K562 (cell line): ENCODE measurements at regions not wholly inside any gene's neighbourhood (a gene's known extent, or its start where the extent isn't known, plus 50 kb on each side); places are given as distances from the start of the nearest gene placed in this dataset.

Experiments used
- HCFC1 ChIP-seq: IDR thresholded peaks from 2 replicates; pipeline ENCODE4 v1.6.1; 2012; ENCODE audit warnings: low read depth, low read length, improper control_type of control experiment
- NR3C1 ChIP-seq: sonication (generic); formaldehyde crosslinking; IDR thresholded peaks from 2 replicates; pipeline ENCODE4 v1.8.1; 2022; ENCODE audit warnings: missing genetic modification reagents
- TBL1XR1 ChIP-seq, 2 experiments: IDR thresholded peaks; 2 replicates each; pipeline ENCODE4 v1.6.1; 2012; ENCODE audit warnings: improper control_type of control experiment in 2 of 2, low read length in 2 of 2, mild to moderate bottlenecking in 1 of 2
- TF ChIP-seq, protein P1 (sequence below), 3 experiments: IDR thresholded peaks in 2 of 3; conservative IDR thresholded peaks in 1 of 3; 2 replicates each; pipeline ENCODE4 v1.5.1; 2011 to 2012; ENCODE audit warnings: low read length in 3 of 3, mild to moderate bottlenecking in 3 of 3, control low read depth in 2 of 3, improper control_type of control experiment in 1 of 3, inconsistent platforms in 1 of 3, low read depth in 1 of 3, mixed read lengths in 1 of 3, moderate library complexity in 1 of 3; ENCODE audit not compliant: insufficient read depth in 2 of 3
- TF ChIP-seq, protein P2 (sequence below): sonication (generic); formaldehyde crosslinking; IDR thresholded peaks from 2 replicates; pipeline ENCODE4 v1.8.0; 2022; ENCODE audit warnings: missing genetic modification reagents, mild to moderate bottlenecking, borderline replicate concordance

DNA sequence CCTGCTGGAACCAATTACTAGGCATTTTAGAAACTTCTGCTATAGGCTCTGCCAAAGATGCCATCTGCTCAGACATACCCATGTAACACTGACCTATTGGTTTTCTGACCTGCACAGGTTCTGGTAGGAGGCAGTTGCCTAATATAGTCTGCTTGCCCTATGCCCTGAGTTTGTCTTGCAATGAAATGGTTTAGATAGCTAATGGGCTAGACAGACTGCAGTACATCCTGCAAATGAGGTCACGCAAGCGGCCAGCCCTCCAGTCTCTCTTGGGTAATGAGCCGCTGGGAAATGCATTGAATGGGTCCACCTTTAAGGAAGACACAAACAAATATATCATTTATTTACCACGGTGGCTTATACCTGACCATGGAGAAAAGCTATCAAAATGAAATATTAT is 90.6 kb upstream of the B3GAT2 start:
- no peak for TF ChIP-seq NR3C1 (CRISPR knock-in tag)
- TF ChIP-seq, protein P1, sequence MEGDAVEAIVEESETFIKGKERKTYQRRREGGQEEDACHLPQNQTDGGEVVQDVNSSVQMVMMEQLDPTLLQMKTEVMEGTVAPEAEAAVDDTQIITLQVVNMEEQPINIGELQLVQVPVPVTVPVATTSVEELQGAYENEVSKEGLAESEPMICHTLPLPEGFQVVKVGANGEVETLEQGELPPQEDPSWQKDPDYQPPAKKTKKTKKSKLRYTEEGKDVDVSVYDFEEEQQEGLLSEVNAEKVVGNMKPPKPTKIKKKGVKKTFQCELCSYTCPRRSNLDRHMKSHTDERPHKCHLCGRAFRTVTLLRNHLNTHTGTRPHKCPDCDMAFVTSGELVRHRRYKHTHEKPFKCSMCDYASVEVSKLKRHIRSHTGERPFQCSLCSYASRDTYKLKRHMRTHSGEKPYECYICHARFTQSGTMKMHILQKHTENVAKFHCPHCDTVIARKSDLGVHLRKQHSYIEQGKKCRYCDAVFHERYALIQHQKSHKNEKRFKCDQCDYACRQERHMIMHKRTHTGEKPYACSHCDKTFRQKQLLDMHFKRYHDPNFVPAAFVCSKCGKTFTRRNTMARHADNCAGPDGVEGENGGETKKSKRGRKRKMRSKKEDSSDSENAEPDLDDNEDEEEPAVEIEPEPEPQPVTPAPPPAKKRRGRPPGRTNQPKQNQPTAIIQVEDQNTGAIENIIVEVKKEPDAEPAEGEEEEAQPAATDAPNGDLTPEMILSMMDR (IDR thresholded peaks at IDR 0.05 in 2 of 3, conservative IDR thresholded peaks at IDR 0.05 in 1 of 3; ENCODE audit: insufficient read depth in 2 of 3, low read depth in 1 of 3, low read length in 3 of 3), result no peak
- TF ChIP-seq TBL1XR1 (IDR thresholded peaks at IDR 0.05; ENCODE audit: low read length in 2 of 2), result no peak
- no peak for TF ChIP-seq HCFC1
- TF ChIP-seq, protein P2, sequence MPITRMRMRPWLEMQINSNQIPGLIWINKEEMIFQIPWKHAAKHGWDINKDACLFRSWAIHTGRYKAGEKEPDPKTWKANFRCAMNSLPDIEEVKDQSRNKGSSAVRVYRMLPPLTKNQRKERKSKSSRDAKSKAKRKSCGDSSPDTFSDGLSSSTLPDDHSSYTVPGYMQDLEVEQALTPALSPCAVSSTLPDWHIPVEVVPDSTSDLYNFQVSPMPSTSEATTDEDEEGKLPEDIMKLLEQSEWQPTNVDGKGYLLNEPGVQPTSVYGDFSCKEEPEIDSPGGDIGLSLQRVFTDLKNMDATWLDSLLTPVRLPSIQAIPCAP (CRISPR knock-in tag), result no peak
